WERI-Rb-1 (cell line): ENCODE measurements at regions not wholly inside any gene's neighbourhood (a gene's known extent, or its start where the extent isn't known, plus 50 kb on each side); places are given as distances from the start of the nearest gene placed in this dataset.

Experiments
- DNase-seq: peaks from one replicate; pipeline ENCODE4 v3.0.0-alpha.2; 2020
- H3K27ac ChIP-seq: fragments of 250-450 bp; sonication (Bioruptor Pico); 2 replicates; pipeline ENCODE4 v1.5.1; 2020; ENCODE audit warnings: mild to moderate bottlenecking, moderate library complexity
- H3K27me3 ChIP-seq: fragments of 250-450 bp; sonication (Bioruptor Pico); 2 replicates; pipeline ENCODE4 v1.5.1; 2021; ENCODE audit warnings: mild to moderate bottlenecking, low read depth, moderate library complexity; ENCODE audit not compliant: insufficient read depth, severe bottlenecking
- H3K36me3 ChIP-seq: fragments of 250-450 bp; sonication (Bioruptor Pico); 2 replicates; pipeline ENCODE4 v1.5.1; 2020; ENCODE audit warnings: mild to moderate bottlenecking, moderate library complexity
- H3K4me3 ChIP-seq: 2 replicates; pipeline ENCODE4 v1.5.1; 2011; ENCODE audit warnings: low read depth, mild to moderate bottlenecking, control low read depth, low read length
- H3K9me3 ChIP-seq: fragments of 250-450 bp; sonication (Bioruptor Pico); 2 replicates; pipeline ENCODE4 v1.5.1; 2021; ENCODE audit warnings: mild to moderate bottlenecking, moderate library complexity; ENCODE audit not compliant: severe bottlenecking
- TF ChIP-seq, protein P1 (sequence below): IDR thresholded peaks from 2 replicates; pipeline ENCODE4 v1.5.1; 2011; ENCODE audit warnings: low read depth, mild to moderate bottlenecking, control low read depth, inconsistent platforms, low read length

DNA sequence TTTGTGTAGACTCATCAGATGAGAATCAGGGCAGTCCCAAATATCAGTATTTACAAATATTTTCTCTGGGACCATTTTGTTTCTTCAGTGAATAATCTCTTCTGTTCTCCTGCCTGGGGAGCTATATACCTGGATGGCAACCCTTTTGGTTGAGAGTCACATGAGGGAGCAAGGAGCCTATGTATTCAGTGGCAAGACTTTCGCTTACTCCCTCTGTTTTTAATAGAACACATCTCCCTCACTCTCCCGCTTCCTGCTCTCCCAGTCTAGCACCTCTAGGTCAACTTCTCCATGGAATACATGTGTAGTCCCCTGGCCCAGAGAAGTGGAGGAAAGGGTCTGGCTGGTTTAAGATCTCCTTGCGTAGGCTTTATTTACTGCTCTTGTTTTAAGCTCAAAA, 600.3 kb downstream of the CCDC85A start:
- Histone ChIP-seq H3K27me3 (peaks cover 3% of the 10 kb centered on the region), H3K27ac (no peak overlapping the region), H3K4me3 (no peak overlapping the region), H3K9me3 (no peaks in the 10 kb centered on the region), H3K36me3 (no peaks in the 10 kb centered on the region)
- TF ChIP-seq, protein P1, sequence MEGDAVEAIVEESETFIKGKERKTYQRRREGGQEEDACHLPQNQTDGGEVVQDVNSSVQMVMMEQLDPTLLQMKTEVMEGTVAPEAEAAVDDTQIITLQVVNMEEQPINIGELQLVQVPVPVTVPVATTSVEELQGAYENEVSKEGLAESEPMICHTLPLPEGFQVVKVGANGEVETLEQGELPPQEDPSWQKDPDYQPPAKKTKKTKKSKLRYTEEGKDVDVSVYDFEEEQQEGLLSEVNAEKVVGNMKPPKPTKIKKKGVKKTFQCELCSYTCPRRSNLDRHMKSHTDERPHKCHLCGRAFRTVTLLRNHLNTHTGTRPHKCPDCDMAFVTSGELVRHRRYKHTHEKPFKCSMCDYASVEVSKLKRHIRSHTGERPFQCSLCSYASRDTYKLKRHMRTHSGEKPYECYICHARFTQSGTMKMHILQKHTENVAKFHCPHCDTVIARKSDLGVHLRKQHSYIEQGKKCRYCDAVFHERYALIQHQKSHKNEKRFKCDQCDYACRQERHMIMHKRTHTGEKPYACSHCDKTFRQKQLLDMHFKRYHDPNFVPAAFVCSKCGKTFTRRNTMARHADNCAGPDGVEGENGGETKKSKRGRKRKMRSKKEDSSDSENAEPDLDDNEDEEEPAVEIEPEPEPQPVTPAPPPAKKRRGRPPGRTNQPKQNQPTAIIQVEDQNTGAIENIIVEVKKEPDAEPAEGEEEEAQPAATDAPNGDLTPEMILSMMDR = no peak
- DNase-seq = no peak

DNA sequence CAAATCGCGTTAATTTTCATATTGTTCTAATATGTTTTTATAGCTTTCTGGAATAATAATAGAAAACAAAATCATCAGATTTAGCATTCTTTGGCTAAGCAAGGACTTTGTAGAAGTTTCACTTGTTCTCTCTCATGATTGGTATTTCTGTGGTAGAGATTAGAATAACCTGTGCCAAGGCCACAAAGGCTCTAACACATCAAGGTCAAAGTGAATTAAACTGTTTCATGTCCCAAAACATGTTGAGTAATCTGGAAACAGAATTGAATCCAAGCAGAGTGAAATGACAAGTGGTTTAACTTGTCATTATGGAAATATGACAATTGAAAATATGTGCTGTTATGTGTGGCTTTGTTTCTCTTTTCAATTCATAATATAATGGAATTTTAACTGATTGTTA, 617.4 kb downstream of the CCDC85A start:
- no peak overlapping the region for H3K27ac ChIP-seq
- H3K36me3 ChIP-seq = no peaks in the 10 kb centered on the region
- H3K4me3 ChIP-seq = no peak overlapping the region
- DNase-seq = no peak
- no peaks in the 10 kb centered on the region for H3K9me3 ChIP-seq
- TF ChIP-seq, protein P1 = no peak
- no peaks in the 10 kb centered on the region for H3K27me3 ChIP-seq

DNA sequence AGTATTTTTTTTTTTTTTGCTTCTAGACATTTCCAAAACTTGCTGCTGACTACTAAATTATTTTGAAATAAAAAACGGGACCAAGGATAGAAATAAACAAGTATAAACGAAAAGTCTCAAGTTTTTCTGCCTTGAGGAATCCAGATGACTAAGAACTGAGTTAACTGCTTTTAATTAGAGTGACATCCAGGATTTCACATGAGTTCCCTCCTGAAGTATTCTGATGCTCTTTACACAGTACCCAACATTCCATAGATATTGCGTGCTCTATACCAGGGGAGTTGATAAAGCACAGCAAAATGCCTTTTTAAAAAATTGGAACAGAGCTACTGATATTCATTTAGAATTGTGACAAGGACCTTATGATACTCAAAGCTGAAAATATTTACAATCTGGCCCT, 618.0 kb downstream of the CCDC85A start:
- TF ChIP-seq, protein P1 = no peak
- no peaks in the 10 kb centered on the region for H3K27me3 ChIP-seq
- no peak overlapping the region for H3K4me3 ChIP-seq
- no peaks in the 10 kb centered on the region for H3K36me3 ChIP-seq
- no peak overlapping the region for H3K27ac ChIP-seq
- H3K9me3 ChIP-seq = no peaks in the 10 kb centered on the region
- no peak for DNase-seq

DNA sequence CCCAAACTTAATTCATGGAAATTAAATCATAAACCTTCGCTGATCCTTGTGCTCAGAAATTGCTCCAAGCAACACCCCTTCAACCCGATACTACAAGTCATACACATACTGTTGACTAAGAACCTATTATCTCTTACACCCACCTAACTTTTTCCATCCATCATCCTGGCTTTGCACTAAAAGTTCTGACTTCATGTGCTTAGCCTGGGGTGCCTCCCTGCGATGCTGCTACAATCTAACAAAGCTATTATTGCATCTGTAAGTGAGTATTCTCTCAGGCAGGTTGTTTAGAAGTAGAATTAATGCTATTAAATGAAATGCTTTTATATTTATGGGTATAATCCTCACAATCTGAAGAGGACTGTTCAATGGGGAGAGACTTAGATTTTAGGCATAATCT, 619.8 kb downstream of the CCDC85A start:
- TF ChIP-seq, protein P1 = no peak
- Histone ChIP-seq H3K36me3 (no peaks in the 10 kb centered on the region), H3K27ac (no peak overlapping the region)

DNA sequence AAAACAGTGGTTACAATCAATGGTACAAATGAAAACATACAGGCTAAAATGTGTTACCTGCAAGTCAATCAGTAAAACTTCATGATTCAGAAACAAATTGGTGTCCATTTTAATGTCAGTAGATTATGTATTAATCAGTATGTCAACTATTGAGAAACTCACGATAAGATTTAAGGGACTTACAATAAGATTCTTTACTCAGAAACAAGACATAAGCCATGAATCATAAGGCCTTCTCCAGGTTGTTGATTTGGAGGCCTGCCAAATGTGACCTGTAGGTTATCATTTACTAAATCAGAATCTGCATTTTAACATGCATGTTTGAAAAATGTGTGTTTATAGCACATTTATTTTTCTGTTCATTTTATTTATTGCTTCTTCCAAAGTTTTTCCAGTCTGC, 623.1 kb downstream of the CCDC85A start:
- Histone ChIP-seq H3K27me3 (peaks cover 6% of the 10 kb centered on the region), H3K9me3 (no peaks in the 10 kb centered on the region), H3K36me3 (no peaks in the 10 kb centered on the region), H3K4me3 (no peak overlapping the region), H3K27ac (no peak overlapping the region)
- no peak for DNase-seq
- TF ChIP-seq, protein P1 = no peak

More for the DNA sequence above, 619.8 kb downstream of the CCDC85A start:
- Histone ChIP-seq H3K4me3 (no peak overlapping the region), H3K9me3 (no peaks in the 10 kb centered on the region), H3K27me3 (no peaks in the 10 kb centered on the region)
- DNase-seq = no peak

DNA sequence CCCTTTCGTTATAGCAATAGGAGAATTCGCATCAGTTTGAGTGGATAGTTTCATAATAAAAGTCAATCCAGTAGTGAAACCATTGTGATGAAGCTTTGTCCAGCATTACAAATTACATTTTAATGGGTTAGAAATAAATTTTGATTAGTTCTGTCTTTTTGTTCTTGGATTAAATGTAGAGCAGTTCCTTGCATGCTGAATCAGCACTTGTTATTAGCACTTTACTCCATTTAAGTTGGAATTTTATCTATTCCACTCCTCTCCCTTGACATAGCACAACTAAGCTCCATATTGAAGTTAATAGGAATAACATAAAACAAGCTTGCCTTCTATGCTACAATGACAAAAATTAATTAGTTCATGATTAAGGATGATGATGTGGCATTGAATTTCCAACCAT, 624.1 kb downstream of the CCDC85A start:
- no peak for DNase-seq
- no peak overlapping the region for H3K27ac ChIP-seq
- TF ChIP-seq, protein P1 = no peak
- no peaks in the 10 kb centered on the region for H3K9me3 ChIP-seq
- H3K27me3 ChIP-seq = peaks cover 6% of the 10 kb centered on the region
- no peaks in the 10 kb centered on the region for H3K36me3 ChIP-seq
- no peak overlapping the region for H3K4me3 ChIP-seq
